WTC11 (cell line): ENCODE measurements at regions not wholly inside any gene's neighbourhood (a gene's known extent, or its start where the extent isn't known, plus 50 kb on each side); places are given as distances from the start of the nearest gene placed in this dataset.

Experiments
- ATAC-seq: fragments of 200-7000 bp; cut with Tn5 transposase; 2 replicates; pipeline ENCODE4 v1.10.0; 2021; ENCODE audit warnings: mild to moderate bottlenecking, moderate library complexity
- CTCF ChIA-PET: fragments of 300-600 bp; sonication (Branson Sonifier 250); formaldehyde crosslinking; loops from one replicate; lab custom pipeline; 2021; ENCODE audit warnings: antibody characterized with exemption; lab: Charles Lee
- POLR2A ChIA-PET: fragments of 350-600 bp; sonication (Branson Sonifier 250); formaldehyde crosslinking; loops from one replicate; lab custom pipeline; 2021; ENCODE audit warnings: antibody characterized with exemption; lab: Charles Lee
- DNase-seq: peaks from one replicate; pipeline ENCODE4 v3.0.0; 2021; ENCODE audit warnings: low spot score
- H3K27ac Mint-ChIP-seq: 2 replicates; pipeline ENCODE4 v1.8.0; 2021; ENCODE audit warnings: mixed read lengths
- H3K27me3 Mint-ChIP-seq: 2 replicates; pipeline ENCODE4 v1.8.0; 2021; ENCODE audit warnings: low read depth, mild to moderate bottlenecking, moderate library complexity, mixed read lengths
- H3K36me3 Mint-ChIP-seq: 2 replicates; pipeline ENCODE4 v1.8.0; 2021; ENCODE audit warnings: mixed read lengths
- H3K4me1 Mint-ChIP-seq: 2 replicates; pipeline ENCODE4 v1.8.0; 2022; ENCODE audit warnings: mixed read lengths
- H3K4me3 Mint-ChIP-seq: 2 replicates; pipeline ENCODE4 v1.8.0; 2021; ENCODE audit warnings: mild to moderate bottlenecking, moderate library complexity, mixed read lengths
- H3K9me3 Mint-ChIP-seq: 2 replicates; pipeline ENCODE4 v1.8.0; 2021; ENCODE audit warnings: mixed read lengths
- MXD4 ChIP-seq: fragments of 250-450 bp; sonication (Bioruptor Pico); IDR thresholded peaks from 2 replicates; pipeline ENCODE4 v1.8.0; 2021; ENCODE audit warnings: mild to moderate bottlenecking, moderate library complexity, borderline replicate concordance
- NR3C1 ChIP-seq: sonication (generic); formaldehyde crosslinking; conservative IDR thresholded peaks from 2 replicates; pipeline ENCODE4 v1.8.1; 2023; ENCODE audit warnings: low read depth, mild to moderate bottlenecking, missing genetic modification reagents
- SMAD4 ChIP-seq: sonication (generic); formaldehyde crosslinking; IDR thresholded peaks from 2 replicates; pipeline ENCODE4 v1.8.0; 2022; ENCODE audit warnings: mild to moderate bottlenecking, missing genetic modification reagents
- TEAD1 ChIP-seq: sonication (generic); formaldehyde crosslinking; IDR thresholded peaks from 2 replicates; pipeline ENCODE4 v1.8.0; 2022; ENCODE audit warnings: mild to moderate bottlenecking, missing genetic modification reagents
- ZNF263 ChIP-seq: sonication (generic); formaldehyde crosslinking; IDR thresholded peaks from 2 replicates; pipeline ENCODE4 v1.8.1; 2022; ENCODE audit warnings: low read depth, mild to moderate bottlenecking, moderate library complexity, missing genetic modification reagents
- TF ChIP-seq, protein P1 (sequence below): sonication (generic); formaldehyde crosslinking; IDR thresholded peaks from 2 replicates; pipeline ENCODE4 v1.8.0; 2022; ENCODE audit warnings: missing genetic modification reagents
- TF ChIP-seq, protein P2 (sequence below): sonication (generic); formaldehyde crosslinking; IDR thresholded peaks from 2 replicates; pipeline ENCODE4 v1.8.1; 2022; ENCODE audit warnings: low read depth, missing genetic modification reagents, borderline replicate concordance
- TF ChIP-seq, protein P3 (sequence below): fragments of 250-450 bp; sonication (Bioruptor Pico); IDR thresholded peaks from 2 replicates; pipeline ENCODE4 v1.9.0; 2021; ENCODE audit warnings: mild to moderate bottlenecking, borderline replicate concordance
- TF ChIP-seq, protein P4 (sequence below): sonication (generic); formaldehyde crosslinking; IDR thresholded peaks from 2 replicates; pipeline ENCODE4 v1.8.0; 2022; ENCODE audit warnings: mild to moderate bottlenecking, missing genetic modification reagents
- TF ChIP-seq, protein P5 (sequence below): sonication (generic); formaldehyde crosslinking; IDR thresholded peaks from 2 replicates; pipeline ENCODE4 v1.8.1; 2023; ENCODE audit warnings: mild to moderate bottlenecking, missing genetic modification reagents, moderate library complexity

DNA sequence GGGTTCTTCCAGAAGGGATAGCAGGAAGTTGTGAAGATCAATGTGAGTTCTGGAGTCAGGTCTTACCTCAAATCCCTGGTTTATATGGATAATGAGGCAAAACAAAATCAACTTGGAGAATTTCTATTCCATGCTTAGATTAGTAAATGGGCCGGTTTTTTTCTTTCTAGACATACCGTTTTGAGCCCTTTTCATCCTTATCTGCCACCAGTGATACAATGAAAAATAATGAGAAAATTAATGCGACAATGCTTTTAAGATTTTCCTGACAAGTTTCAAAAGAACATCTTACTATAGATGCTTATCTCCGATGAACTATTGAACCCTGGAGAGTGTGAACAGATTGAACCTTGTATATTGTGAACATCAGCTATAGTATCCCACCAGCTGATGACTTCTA lies 262.7 kb downstream of the BTG1 start (continued):
- TF ChIP-seq TEAD1 (no peak), MXD4 (CRISPR knock-in tag) (no peak), ZNF263 (CRISPR knock-in tag) (no peak)
- TF ChIP-seq, protein P1, sequence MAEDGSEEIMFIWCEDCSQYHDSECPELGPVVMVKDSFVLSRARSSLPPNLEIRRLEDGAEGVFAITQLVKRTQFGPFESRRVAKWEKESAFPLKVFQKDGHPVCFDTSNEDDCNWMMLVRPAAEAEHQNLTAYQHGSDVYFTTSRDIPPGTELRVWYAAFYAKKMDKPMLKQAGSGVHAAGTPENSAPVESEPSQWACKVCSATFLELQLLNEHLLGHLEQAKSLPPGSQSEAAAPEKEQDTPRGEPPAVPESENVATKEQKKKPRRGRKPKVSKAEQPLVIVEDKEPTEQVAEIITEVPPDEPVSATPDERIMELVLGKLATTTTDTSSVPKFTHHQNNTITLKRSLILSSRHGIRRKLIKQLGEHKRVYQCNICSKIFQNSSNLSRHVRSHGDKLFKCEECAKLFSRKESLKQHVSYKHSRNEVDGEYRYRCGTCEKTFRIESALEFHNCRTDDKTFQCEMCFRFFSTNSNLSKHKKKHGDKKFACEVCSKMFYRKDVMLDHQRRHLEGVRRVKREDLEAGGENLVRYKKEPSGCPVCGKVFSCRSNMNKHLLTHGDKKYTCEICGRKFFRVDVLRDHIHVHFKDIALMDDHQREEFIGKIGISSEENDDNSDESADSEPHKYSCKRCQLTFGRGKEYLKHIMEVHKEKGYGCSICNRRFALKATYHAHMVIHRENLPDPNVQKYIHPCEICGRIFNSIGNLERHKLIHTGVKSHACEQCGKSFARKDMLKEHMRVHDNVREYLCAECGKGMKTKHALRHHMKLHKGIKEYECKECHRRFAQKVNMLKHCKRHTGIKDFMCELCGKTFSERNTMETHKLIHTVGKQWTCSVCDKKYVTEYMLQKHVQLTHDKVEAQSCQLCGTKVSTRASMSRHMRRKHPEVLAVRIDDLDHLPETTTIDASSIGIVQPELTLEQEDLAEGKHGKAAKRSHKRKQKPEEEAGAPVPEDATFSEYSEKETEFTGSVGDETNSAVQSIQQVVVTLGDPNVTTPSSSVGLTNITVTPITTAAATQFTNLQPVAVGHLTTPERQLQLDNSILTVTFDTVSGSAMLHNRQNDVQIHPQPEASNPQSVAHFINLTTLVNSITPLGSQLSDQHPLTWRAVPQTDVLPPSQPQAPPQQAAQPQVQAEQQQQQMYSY (CRISPR knock-in tag), result no peak
- TF ChIP-seq, protein P2, sequence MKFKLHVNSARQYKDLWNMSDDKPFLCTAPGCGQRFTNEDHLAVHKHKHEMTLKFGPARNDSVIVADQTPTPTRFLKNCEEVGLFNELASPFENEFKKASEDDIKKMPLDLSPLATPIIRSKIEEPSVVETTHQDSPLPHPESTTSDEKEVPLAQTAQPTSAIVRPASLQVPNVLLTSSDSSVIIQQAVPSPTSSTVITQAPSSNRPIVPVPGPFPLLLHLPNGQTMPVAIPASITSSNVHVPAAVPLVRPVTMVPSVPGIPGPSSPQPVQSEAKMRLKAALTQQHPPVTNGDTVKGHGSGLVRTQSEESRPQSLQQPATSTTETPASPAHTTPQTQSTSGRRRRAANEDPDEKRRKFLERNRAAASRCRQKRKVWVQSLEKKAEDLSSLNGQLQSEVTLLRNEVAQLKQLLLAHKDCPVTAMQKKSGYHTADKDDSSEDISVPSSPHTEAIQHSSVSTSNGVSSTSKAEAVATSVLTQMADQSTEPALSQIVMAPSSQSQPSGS, result no peak

DNA sequence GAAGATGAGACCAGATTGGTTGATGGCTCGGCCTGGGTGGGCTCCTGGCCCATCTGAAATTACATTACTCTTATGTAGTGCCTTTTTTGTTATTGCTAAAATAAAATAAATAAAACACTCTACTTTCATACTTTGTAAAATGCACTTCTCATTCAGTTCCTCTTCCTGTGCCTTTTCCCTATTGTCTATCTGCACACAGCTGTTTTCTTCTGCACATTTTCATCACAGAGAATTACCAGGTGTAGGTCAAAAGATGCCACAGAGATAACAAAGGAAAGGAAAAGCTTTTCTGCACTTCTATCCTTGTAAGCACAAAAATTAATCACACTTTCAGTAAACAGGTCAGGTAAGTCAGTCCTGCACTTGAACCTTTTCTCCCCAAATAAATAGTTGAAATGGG lies 265.1 kb downstream of the BTG1 start:
- Mint-ChIP-seq H3K36me3 (no peaks in the 10 kb centered on the region), H3K4me3 (no peak overlapping the region), H3K27ac (no peak overlapping the region), H3K4me1 (no peaks in the 10 kb centered on the region), H3K27me3 (no peaks in the 10 kb centered on the region), H3K9me3 (no peaks in the 10 kb centered on the region)
- ChIA-PET CTCF (no interaction called here), POLR2A (no interaction called here)
- ATAC-seq (no peak), DNase-seq (no peak)
- no peak for TF ChIP-seq ZNF263 (CRISPR knock-in tag)
- no peak for TF ChIP-seq NR3C1 (CRISPR knock-in tag)
- TF ChIP-seq, protein P3, sequence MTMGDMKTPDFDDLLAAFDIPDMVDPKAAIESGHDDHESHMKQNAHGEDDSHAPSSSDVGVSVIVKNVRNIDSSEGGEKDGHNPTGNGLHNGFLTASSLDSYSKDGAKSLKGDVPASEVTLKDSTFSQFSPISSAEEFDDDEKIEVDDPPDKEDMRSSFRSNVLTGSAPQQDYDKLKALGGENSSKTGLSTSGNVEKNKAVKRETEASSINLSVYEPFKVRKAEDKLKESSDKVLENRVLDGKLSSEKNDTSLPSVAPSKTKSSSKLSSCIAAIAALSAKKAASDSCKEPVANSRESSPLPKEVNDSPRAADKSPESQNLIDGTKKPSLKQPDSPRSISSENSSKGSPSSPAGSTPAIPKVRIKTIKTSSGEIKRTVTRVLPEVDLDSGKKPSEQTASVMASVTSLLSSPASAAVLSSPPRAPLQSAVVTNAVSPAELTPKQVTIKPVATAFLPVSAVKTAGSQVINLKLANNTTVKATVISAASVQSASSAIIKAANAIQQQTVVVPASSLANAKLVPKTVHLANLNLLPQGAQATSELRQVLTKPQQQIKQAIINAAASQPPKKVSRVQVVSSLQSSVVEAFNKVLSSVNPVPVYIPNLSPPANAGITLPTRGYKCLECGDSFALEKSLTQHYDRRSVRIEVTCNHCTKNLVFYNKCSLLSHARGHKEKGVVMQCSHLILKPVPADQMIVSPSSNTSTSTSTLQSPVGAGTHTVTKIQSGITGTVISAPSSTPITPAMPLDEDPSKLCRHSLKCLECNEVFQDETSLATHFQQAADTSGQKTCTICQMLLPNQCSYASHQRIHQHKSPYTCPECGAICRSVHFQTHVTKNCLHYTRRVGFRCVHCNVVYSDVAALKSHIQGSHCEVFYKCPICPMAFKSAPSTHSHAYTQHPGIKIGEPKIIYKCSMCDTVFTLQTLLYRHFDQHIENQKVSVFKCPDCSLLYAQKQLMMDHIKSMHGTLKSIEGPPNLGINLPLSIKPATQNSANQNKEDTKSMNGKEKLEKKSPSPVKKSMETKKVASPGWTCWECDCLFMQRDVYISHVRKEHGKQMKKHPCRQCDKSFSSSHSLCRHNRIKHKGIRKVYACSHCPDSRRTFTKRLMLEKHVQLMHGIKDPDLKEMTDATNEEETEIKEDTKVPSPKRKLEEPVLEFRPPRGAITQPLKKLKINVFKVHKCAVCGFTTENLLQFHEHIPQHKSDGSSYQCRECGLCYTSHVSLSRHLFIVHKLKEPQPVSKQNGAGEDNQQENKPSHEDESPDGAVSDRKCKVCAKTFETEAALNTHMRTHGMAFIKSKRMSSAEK (CRISPR knock-in tag), result no peak
- no peak for TF ChIP-seq SMAD4 (CRISPR knock-in tag)
- TF ChIP-seq, protein P4, sequence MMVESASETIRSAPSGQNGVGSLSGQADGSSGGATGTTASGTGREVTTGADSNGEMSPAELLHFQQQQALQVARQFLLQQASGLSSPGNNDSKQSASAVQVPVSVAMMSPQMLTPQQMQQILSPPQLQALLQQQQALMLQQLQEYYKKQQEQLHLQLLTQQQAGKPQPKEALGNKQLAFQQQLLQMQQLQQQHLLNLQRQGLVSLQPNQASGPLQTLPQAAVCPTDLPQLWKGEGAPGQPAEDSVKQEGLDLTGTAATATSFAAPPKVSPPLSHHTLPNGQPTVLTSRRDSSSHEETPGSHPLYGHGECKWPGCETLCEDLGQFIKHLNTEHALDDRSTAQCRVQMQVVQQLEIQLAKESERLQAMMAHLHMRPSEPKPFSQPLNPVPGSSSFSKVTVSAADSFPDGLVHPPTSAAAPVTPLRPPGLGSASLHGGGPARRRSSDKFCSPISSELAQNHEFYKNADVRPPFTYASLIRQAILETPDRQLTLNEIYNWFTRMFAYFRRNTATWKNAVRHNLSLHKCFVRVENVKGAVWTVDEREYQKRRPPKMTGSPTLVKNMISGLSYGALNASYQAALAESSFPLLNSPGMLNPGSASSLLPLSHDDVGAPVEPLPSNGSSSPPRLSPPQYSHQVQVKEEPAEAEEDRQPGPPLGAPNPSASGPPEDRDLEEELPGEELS (CRISPR knock-in tag), result no peak
- TF ChIP-seq, protein P5, sequence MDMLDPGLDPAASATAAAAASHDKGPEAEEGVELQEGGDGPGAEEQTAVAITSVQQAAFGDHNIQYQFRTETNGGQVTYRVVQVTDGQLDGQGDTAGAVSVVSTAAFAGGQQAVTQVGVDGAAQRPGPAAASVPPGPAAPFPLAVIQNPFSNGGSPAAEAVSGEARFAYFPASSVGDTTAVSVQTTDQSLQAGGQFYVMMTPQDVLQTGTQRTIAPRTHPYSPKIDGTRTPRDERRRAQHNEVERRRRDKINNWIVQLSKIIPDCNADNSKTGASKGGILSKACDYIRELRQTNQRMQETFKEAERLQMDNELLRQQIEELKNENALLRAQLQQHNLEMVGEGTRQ, result no peak
